ENCODE measurements at regions not wholly inside any gene's neighbourhood (a gene's known extent, or its start where the extent isn't known, plus 50 kb on each side); places are given as distances from the start of the nearest gene placed in this dataset.
"Not testable (repeated sequence)": the region's sequence is repeated elsewhere in the genome, so short reads cannot be mapped to it uniquely, and the experiment has no call there.

DNA sequence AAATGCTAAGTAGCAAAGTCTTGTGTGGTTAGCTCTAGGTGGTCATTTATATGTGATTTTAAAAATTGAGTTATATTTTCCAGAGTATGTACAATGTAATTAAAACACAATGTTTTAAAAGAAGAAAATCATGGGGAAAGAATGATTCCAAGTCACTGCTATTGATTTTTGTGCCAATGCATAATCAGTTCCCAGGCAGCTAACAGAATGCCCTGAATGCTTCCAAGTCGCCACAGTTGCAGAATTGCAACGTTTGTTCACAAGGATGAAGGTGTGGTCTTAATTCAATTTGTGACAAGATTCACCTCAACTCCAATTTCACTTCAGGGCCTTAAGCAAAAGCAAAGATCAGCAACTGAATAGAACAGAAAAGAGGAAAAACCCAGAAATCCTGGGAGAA is 200.4 kb downstream of the SPP2 start:
- no peak for FAIRE-seq
- Histone ChIP-seq H3K9me3 (ENCODE audit: control insufficient read depth in 2 of 2, insufficient read depth in 1 of 2, low read depth in 1 of 2, low read length in 1 of 2) (peaks cover 0 to 6% of the 10 kb centered on the region in 2 donors), H3K4me3 (ENCODE audit: low read depth in 1 of 3, low read length in 3 of 3) (no peak overlapping the region), H3K27me3 (ENCODE audit: control insufficient read depth in 3 of 3, insufficient read depth in 3 of 3, low read length in 3 of 3) (no peaks in the 10 kb centered on the region), H3K4me1 (ENCODE audit: control insufficient read depth in 3 of 3, insufficient read depth in 2 of 3, low read depth in 1 of 3, low read length in 2 of 3) (no peaks in the 10 kb centered on the region), H3K27ac (ENCODE audit: low read depth in 1 of 3, low read length in 2 of 3) (no peak overlapping the region), H3K36me3 (ENCODE audit: control insufficient read depth in 3 of 3, insufficient read depth in 2 of 3, low read depth in 1 of 3, low read length in 3 of 3) (no peaks in the 10 kb centered on the region)
- DNase-seq = no peak
- 50 to 73% (median 51%) methylated on average over 2 of the region's 2 CpGs for WGBS, 3 donors

DNA sequence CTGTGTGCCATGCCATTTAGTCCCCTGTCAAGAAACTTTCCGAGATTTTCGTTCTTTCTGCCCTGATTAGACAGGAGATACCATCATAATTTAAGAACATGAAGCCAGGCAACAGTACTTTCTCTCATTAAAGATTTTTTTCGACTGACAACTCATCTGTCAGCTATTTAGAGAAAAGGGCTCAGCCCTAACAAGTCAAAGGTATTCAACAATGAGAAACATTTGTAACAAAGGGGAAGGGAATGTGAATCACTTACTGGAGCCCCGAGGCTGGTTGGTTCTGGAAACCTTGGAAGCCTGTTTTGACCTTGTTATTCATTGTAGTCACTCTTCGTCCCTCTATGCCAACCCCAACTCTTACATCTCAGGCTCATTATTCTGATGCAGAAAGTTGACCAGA is 199.4 kb downstream of the SPP2 start:
- H3K9me3 ChIP-seq (ENCODE audit: control insufficient read depth in 2 of 2, insufficient read depth in 1 of 2, low read depth in 1 of 2, low read length in 1 of 2) = peaks cover 0 to 6% of the 10 kb centered on the region in 2 donors
- DNase-seq (no peak), FAIRE-seq (no peak)
- no peaks in the 10 kb centered on the region for H3K27me3 ChIP-seq (ENCODE audit: control insufficient read depth in 3 of 3, insufficient read depth in 3 of 3, low read length in 3 of 3)
- no peak overlapping the region for H3K27ac ChIP-seq (ENCODE audit: low read depth in 1 of 3, low read length in 2 of 3)
- H3K4me1 ChIP-seq (ENCODE audit: control insufficient read depth in 3 of 3, insufficient read depth in 2 of 3, low read depth in 1 of 3, low read length in 2 of 3) = no peaks in the 10 kb centered on the region
- H3K4me3 ChIP-seq (ENCODE audit: low read depth in 1 of 3, low read length in 3 of 3) = no peak overlapping the region
- 81 to 86% (median 85%) methylated on average over 5 of the region's 5 CpGs for WGBS, 3 donors
- no peaks in the 10 kb centered on the region for H3K36me3 ChIP-seq (ENCODE audit: control insufficient read depth in 3 of 3, insufficient read depth in 2 of 3, low read depth in 1 of 3, low read length in 3 of 3)

DNA sequence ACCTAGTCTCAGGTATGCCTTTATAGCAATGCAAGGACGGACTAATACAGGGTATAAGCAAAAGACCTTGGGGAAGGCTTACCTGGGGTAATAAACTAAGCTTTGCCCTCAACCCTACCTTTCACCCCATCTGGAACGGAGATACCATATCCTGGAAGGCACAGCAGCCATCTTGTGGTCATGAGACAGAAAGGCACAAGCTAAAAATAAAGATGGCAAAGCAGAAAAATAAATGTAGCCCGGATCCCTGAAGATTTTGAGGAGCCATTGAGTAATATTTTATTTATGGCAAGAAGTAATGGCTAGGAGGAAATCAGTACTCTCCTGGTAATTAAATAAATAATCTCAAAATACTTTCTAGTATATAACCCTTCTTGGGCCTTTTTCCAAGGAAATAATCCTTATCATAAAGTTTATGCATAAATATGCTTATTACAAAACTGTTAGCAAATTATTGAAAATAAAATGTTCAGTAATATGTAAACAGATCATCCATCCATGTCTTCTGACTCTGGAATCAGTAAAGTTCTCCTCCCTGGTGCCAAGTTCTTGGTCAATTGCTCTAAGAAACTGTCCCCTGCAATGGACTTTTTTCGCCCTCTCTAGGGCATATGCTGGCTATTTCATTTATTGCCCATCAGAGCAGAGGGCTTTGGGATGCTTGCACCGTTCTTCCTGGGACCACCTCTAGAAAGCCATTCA is 198.7 kb downstream of the SPP2 start:
- no peak overlapping the region for H3K27ac ChIP-seq (ENCODE audit: low read depth in 1 of 3, low read length in 2 of 3)
- H3K4me3 ChIP-seq (ENCODE audit: low read depth in 1 of 3, low read length in 3 of 3) = no peak overlapping the region
- WGBS, 3 donors = 72 to 84% (median 74%) methylated on average over 5 of the region's 5 CpGs
- FAIRE-seq (no peak), DNase-seq (no peak)
- no peaks in the 10 kb centered on the region for H3K36me3 ChIP-seq (ENCODE audit: control insufficient read depth in 3 of 3, insufficient read depth in 2 of 3, low read depth in 1 of 3, low read length in 3 of 3)
- H3K4me1 ChIP-seq (ENCODE audit: control insufficient read depth in 3 of 3, insufficient read depth in 2 of 3, low read depth in 1 of 3, low read length in 2 of 3) = no peaks in the 10 kb centered on the region
- no peaks in the 10 kb centered on the region for H3K27me3 ChIP-seq (ENCODE audit: control insufficient read depth in 3 of 3, insufficient read depth in 3 of 3, low read length in 3 of 3)
- H3K9me3 ChIP-seq (ENCODE audit: control insufficient read depth in 2 of 2, insufficient read depth in 1 of 2, low read depth in 1 of 2, low read length in 1 of 2) = peaks cover 0 to 6% of the 10 kb centered on the region in 2 donors

DNA sequence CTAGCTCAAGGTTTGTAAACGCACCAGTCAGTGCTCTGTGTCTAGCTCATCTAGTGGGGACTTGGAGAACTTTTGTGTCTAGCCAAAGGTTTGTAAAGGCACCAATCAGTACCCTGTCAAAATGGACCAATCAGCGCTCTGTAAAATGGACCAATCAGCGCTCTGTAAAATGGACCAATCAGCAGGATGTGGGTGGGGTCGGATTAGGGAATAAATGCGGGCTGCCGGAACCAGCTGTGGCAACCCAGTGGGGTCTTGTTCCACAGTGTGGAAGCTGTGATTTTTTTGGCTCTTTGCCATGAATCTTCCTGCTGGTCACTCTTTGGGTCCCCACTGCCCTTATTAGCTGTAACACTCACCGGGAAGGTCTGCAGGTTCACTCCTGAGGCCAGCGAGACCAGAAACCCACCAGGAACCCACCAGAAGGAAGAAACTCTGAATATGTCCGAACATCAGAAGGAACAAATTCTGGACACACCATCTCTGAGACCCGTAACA is 197.8 kb downstream of the SPP2 start:
- WGBS, 3 donors = 92 to 94% (median 93%) methylated on average over 10 of the region's 10 CpGs
- not testable (repeated sequence) for H3K27ac ChIP-seq (ENCODE audit: low read depth in 1 of 3, low read length in 2 of 3); H3K9me3 ChIP-seq (ENCODE audit: control insufficient read depth in 2 of 2, insufficient read depth in 1 of 2, low read depth in 1 of 2, low read length in 1 of 2); H3K27me3 ChIP-seq (ENCODE audit: control insufficient read depth in 3 of 3, insufficient read depth in 3 of 3, low read length in 3 of 3); H3K4me1 ChIP-seq (ENCODE audit: control insufficient read depth in 3 of 3, insufficient read depth in 2 of 3, low read depth in 1 of 3, low read length in 2 of 3); DNase-seq; H3K4me3 ChIP-seq (ENCODE audit: low read depth in 1 of 3, low read length in 3 of 3); FAIRE-seq; H3K36me3 ChIP-seq (ENCODE audit: control insufficient read depth in 3 of 3, insufficient read depth in 2 of 3, low read depth in 1 of 3, low read length in 3 of 3)

DNA sequence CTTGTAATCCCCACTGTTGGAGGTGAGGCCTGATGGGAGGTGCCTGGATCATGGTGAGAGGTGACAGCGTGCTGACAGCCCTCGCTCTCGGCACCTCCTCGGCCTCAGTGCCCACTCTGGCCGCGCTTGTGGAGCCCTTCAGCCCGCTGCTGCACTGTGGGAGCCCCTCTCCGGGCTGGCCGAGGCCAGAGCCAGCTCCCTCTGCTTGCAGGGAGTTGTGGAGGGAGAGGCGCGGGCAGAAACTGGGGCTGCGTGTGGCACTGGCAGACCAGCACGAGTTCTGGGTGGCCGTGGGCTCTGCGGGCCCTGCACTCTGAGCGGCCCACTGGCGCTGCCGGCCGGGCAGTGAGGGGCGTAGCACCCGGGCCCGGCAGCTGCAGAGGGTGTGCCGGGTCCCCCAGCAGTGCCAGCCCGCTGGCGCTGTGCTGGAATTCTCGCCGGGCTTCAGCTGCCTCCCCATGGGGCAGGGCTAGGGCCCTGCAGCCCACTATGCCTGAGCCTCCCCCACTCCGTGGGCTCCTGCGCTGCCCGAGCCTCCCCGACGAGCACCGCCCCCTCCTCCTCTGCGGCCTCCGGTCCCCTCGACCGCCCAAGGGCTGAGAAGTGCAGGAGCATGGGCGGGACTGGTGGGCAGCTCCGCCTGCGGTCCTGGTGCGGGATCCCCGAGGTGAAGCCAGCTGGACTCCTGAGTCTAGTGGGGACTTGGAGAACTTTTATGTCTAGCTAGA is 197.1 kb downstream of the SPP2 start:
- FAIRE-seq = no peak
- Histone ChIP-seq H3K27me3 (ENCODE audit: control insufficient read depth in 3 of 3, insufficient read depth in 3 of 3, low read length in 3 of 3) (no peaks in the 10 kb centered on the region), H3K4me3 (ENCODE audit: low read depth in 1 of 3, low read length in 3 of 3) (no peak overlapping the region), H3K27ac (ENCODE audit: low read depth in 1 of 3, low read length in 2 of 3) (no peak overlapping the region), H3K36me3 (ENCODE audit: control insufficient read depth in 3 of 3, insufficient read depth in 2 of 3, low read depth in 1 of 3, low read length in 3 of 3) (no peaks in the 10 kb centered on the region), H3K9me3 (ENCODE audit: control insufficient read depth in 2 of 2, insufficient read depth in 1 of 2, low read depth in 1 of 2, low read length in 1 of 2) (peaks cover 0 to 6% of the 10 kb centered on the region in 2 donors), H3K4me1 (ENCODE audit: control insufficient read depth in 3 of 3, insufficient read depth in 2 of 3, low read depth in 1 of 3, low read length in 2 of 3) (no peaks in the 10 kb centered on the region)
- 95 to 97% (median 97%) methylated on average over 35 to 42 of the region's 42 CpGs for WGBS, 3 donors
- DNase-seq = no peak

DNA sequence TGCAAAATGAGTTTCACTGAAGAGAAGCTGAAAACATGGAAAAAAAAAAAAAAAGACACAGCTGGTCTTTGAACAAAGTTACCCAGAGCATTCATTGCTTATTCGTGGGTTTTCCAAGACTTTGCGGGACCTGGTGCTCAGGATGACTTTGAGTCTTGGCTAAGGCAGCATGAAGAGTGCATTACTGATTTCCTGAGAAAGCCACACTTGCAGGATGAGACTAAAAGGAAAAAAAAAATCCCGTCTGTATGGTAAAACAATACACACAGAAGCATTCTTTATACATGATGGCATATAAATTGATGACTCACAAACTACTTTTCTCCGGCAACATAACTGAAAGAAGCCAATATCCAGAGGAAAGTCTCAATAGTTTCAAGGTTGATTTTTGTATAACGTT is 195.4 kb downstream of the SPP2 start:
- FAIRE-seq = no peak
- H3K4me1 ChIP-seq (ENCODE audit: control insufficient read depth in 3 of 3, insufficient read depth in 2 of 3, low read depth in 1 of 3, low read length in 2 of 3) = no peaks in the 10 kb centered on the region
- H3K9me3 ChIP-seq (ENCODE audit: control insufficient read depth in 2 of 2, insufficient read depth in 1 of 2, low read depth in 1 of 2, low read length in 1 of 2) = peaks cover 0 to 6% of the 10 kb centered on the region in 2 donors
- no peak overlapping the region for H3K27ac ChIP-seq (ENCODE audit: low read depth in 1 of 3, low read length in 2 of 3)
- H3K4me3 ChIP-seq (ENCODE audit: low read depth in 1 of 3, low read length in 3 of 3) = no peak overlapping the region
- H3K36me3 ChIP-seq (ENCODE audit: control insufficient read depth in 3 of 3, insufficient read depth in 2 of 3, low read depth in 1 of 3, low read length in 3 of 3) = no peaks in the 10 kb centered on the region
- no peaks in the 10 kb centered on the region for H3K27me3 ChIP-seq (ENCODE audit: control insufficient read depth in 3 of 3, insufficient read depth in 3 of 3, low read length in 3 of 3)
- WGBS, 3 donors = 63 to 71% (median 70%) methylated on average over 5 of the region's 5 CpGs
- no peak for DNase-seq

DNA sequence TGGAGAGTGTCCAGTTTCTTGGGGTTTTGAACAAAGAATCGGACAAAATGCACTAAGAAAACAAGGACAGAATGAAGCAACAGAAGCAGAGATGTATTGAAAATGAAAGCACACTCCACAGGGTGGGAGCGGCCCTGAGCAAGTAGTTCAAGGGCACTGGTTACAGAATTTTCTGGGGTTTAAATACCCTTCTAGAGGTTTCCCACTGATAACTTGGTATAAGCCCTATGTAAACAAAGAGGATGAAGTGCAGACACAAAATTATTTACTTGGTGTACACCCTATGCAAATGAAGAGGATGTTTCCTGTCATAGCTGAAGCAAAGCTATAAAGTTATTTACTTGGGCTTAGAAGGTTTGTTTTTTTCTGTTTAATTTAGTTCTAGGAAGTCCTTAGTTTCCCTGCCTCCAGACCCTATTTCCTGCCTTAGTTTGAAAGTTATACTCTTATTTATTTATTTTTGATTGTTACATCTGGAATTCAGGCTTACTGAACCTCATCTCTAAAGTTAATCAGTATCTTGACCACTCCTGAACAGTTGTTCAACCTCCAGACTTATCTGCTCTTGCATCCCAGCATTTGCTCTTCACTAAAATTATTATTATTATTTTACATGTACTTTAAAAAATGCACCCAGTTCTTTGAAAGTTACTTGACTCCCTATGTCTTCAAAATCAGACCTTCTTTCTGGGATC is 193.5 kb downstream of the SPP2 start:
- Histone ChIP-seq H3K4me1 (ENCODE audit: control insufficient read depth in 3 of 3, insufficient read depth in 2 of 3, low read depth in 1 of 3, low read length in 2 of 3) (no peaks in the 10 kb centered on the region), H3K27me3 (ENCODE audit: control insufficient read depth in 3 of 3, insufficient read depth in 3 of 3, low read length in 3 of 3) (no peaks in the 10 kb centered on the region), H3K36me3 (ENCODE audit: control insufficient read depth in 3 of 3, insufficient read depth in 2 of 3, low read depth in 1 of 3, low read length in 3 of 3) (no peaks in the 10 kb centered on the region), H3K27ac (ENCODE audit: low read depth in 1 of 3, low read length in 2 of 3) (no peak overlapping the region), H3K9me3 (ENCODE audit: control insufficient read depth in 2 of 2, insufficient read depth in 1 of 2, low read depth in 1 of 2, low read length in 1 of 2) (peaks cover 0 to 6% of the 10 kb centered on the region in 2 donors), H3K4me3 (ENCODE audit: low read depth in 1 of 3, low read length in 3 of 3) (no peak overlapping the region)
- 10 to 44% (median 31%) methylated on average over 2 of the region's 2 CpGs for WGBS, 3 donors
- FAIRE-seq = no peak
- peak; percentile 14 to 38 for DNase-seq

DNA sequence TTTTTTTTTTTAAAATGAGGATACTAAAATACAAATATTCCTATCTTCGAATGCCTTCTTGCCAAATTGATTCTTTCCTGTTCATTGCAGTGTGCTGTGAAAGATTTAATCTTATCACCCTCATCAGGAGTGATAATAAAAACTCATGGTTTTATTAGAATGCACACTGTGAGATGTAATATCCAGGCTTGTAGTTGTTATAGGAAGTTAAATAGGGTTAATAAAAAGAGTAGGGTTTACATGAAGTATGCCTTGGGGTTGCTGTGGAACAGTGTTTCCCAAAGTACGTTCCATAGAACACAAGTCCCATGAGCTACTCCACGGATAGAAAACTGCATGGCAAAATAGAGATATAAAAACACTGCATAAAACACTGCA is 191.9 kb downstream of the SPP2 start:
- Histone ChIP-seq H3K36me3 (ENCODE audit: control insufficient read depth in 3 of 3, insufficient read depth in 2 of 3, low read depth in 1 of 3, low read length in 3 of 3) (no peaks in the 10 kb centered on the region), H3K27me3 (ENCODE audit: control insufficient read depth in 3 of 3, insufficient read depth in 3 of 3, low read length in 3 of 3) (no peaks in the 10 kb centered on the region), H3K4me3 (ENCODE audit: low read depth in 1 of 3, low read length in 3 of 3) (no peak overlapping the region), H3K9me3 (ENCODE audit: control insufficient read depth in 2 of 2, insufficient read depth in 1 of 2, low read depth in 1 of 2, low read length in 1 of 2) (no peaks in the 10 kb centered on the region), H3K4me1 (ENCODE audit: control insufficient read depth in 3 of 3, insufficient read depth in 2 of 3, low read depth in 1 of 3, low read length in 2 of 3) (no peaks in the 10 kb centered on the region), H3K27ac (ENCODE audit: low read depth in 1 of 3, low read length in 2 of 3) (no peak overlapping the region)
- no peak for FAIRE-seq
- 71 to 78% (median 75%) methylated on average over 3 of the region's 3 CpGs for WGBS, 3 donors
- DNase-seq = no peak
